BJ (cell line): ENCODE measurements at regions not wholly inside any gene's neighbourhood (a gene's known extent, or its start where the extent isn't known, plus 50 kb on each side); places are given as distances from the start of the nearest gene placed in this dataset.

ENCODE experiments used
- CTCF ChIA-PET: fragments of 350-600 bp; formaldehyde crosslinking; extraction: SDS; loops from one replicate; lab custom pipeline; 2021; ENCODE audit warnings: antibody characterized with exemption, inconsistent platforms; lab: Yijun Ruan, JAX
- POLR2A ChIA-PET: fragments of 300-600 bp; sonication (Branson Sonifier 250); formaldehyde crosslinking; extraction: SDS; loops from one replicate; lab custom pipeline; 2021; ENCODE audit warnings: antibody characterized with exemption; lab: Charles Lee
- DNase-seq: peaks from one replicate; pipeline ENCODE4 v3.0.0-alpha.2; 2011; ENCODE audit warnings: low read depth
- H3K27me3 ChIP-seq: 2 replicates; pipeline ENCODE4 v1.6.0; 2011; ENCODE audit warnings: low read length; ENCODE audit not compliant: control insufficient read depth, insufficient read depth
- H3K36me3 ChIP-seq: 2 replicates; pipeline ENCODE4 v1.5.1; 2011; ENCODE audit warnings: low read length; ENCODE audit not compliant: control insufficient read depth, insufficient read depth
- H3K4me3 ChIP-seq: 2 replicates; pipeline ENCODE4 v1.5.1; 2011; ENCODE audit warnings: low read depth, mild to moderate bottlenecking, control low read depth, low read length
- CTCF ChIP-seq: IDR thresholded peaks from 2 replicates; pipeline ENCODE4 v1.5.1; 2011; ENCODE audit warnings: low read depth, mild to moderate bottlenecking, control low read depth, inconsistent platforms, low read length, moderate library complexity; ENCODE audit not compliant: insufficient read depth

- no peak for TF ChIP-seq CTCF
- ChIA-PET CTCF (no interaction called here), POLR2A (no interaction called here)
- Histone ChIP-seq H3K36me3 (no peaks in the 10 kb centered on the region), H3K4me3 (no peak overlapping the region), H3K27me3 (no peaks in the 10 kb centered on the region)
- no peak for DNase-seq
Observed at GRCh38 chr12:98291828-98292227, 223.6 kb upstream of the TMPO start.

- ChIA-PET POLR2A (no interaction called here), CTCF (interaction anchor here (0.6 kb wide), 1 partner anchor 445 kb away, joined by 3 read pairs; no protein-coding TSS in a partner anchor)
- no peak for DNase-seq
- no peak overlapping the region for H3K4me3 ChIP-seq
- no peak for TF ChIP-seq CTCF
- H3K27me3 ChIP-seq, result no peaks in the 10 kb centered on the region
- no peaks in the 10 kb centered on the region for H3K36me3 ChIP-seq
Observed at GRCh38 chr12:98294051-98294805, 221.2 kb upstream of the TMPO start.

DNA sequence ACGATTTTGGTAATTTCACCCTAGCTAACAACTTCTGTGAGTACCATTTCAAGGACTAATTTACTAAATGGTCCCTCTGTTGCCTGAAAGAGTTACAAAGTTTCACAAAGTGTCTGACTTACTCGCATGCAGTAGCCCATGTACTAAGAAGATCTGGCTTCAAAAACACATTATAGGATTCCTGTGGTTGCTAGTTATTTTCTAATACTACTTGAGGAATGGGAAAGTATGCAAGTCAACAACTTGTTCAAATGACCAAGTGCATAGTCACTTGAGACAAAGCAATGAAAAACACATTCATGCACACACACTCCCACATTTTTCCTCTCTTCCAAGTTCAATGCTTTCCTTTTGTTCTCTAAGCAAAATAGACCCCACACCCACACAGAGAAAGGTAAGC is 219.7 kb upstream of the TMPO start:
- Histone ChIP-seq H3K36me3 (no peaks in the 10 kb centered on the region), H3K4me3 (no peak overlapping the region), H3K27me3 (no peaks in the 10 kb centered on the region)
- no peak for TF ChIP-seq CTCF
- ChIA-PET POLR2A (no interaction called here), CTCF (interaction anchor here (0.6 kb wide), 2 partner anchors 21 to 225 kb away, joined by 3 read pairs; no protein-coding TSS in a partner anchor)
- no peak for DNase-seq

DNA sequence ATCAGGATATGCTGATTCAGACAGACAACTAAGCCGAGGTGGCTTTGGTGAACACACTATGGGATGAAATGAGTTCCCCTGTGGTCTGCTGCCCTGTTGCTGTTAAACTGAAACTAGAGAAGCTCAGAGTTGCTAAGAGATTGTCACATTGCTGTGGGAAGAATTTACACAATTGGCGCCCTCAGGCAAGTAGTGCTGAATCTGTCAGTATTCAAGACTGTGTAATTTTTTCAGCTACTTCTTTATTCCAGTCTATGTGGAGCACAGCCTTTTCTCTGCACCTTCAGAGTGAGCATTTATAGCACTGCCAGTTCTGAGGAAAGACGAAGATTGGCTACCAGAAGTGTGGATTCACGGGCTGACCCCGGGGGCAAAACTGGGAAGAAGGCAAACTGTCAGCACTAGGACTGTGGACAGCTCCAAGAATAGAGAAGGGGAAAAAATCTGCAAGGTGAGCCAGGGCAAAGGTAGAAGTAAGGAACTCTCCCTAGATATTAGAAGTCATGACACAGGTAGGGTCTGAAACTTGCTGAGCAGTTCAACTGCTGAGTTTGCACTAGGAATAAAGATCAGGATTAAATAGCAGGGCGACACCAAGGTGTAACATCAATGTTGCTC is 218.8 kb upstream of the TMPO start:
- ChIA-PET POLR2A (no interaction called here), CTCF (no interaction called here)
- Histone ChIP-seq H3K27me3 (no peaks in the 10 kb centered on the region), H3K36me3 (no peaks in the 10 kb centered on the region), H3K4me3 (no peak overlapping the region)
- TF ChIP-seq CTCF, result no peak
- DNase-seq, result no peak

DNA sequence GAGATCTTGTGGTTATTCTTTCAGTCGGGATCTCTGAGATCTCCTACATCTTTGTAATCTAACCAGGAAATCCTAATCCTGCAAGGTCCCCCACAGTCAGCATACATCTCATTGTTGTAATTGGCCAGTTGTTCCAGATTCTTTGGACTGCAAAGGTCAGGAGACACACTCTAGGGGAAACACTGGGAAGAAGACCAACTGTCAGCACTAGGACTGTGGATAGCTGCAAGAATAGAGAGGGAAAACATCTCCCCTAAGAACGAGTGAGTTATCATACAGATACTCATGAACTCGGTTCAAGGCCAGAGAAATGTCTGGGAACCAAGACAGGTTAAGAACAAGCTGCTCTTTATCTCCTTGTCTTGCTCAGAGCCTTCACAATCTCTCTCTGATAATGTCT is 217.9 kb upstream of the TMPO start:
- no peak for DNase-seq
- ChIA-PET POLR2A (no interaction called here), CTCF (no interaction called here)
- Histone ChIP-seq H3K27me3 (no peaks in the 10 kb centered on the region), H3K4me3 (no peak overlapping the region), H3K36me3 (no peaks in the 10 kb centered on the region)
- TF ChIP-seq CTCF, result no peak
